H1 (cell line): ENCODE measurements at regions not wholly inside any gene's neighbourhood (a gene's known extent, or its start where the extent isn't known, plus 50 kb on each side); places are given as distances from the start of the nearest gene placed in this dataset.

Experiments
- EGR1 ChIP-seq: IDR thresholded peaks from 2 replicates; pipeline ENCODE4 v1.6.1; 2011; ENCODE audit warnings: low read depth, low read length, borderline replicate concordance
- HDAC6 ChIP-seq: IDR thresholded peaks from one replicate; pipeline ENCODE4 v1.7.1; 2012; ENCODE audit warnings: low read depth, mild to moderate bottlenecking, inconsistent platforms, low read length, moderate library complexity
- POLR2AphosphoS5 ChIP-seq: IDR thresholded peaks from 2 replicates; pipeline ENCODE4 v1.6.1; 2011; ENCODE audit warnings: low read depth, low read length
- RFX5 ChIP-seq: IDR thresholded peaks from 2 replicates; pipeline ENCODE4 v1.6.1; 2011; ENCODE audit warnings: low read depth, low read length, improper control_type of control experiment, borderline replicate concordance
- RNF2 ChIP-seq: fragments of 200-900, 300-1000 bp; sonication (generic); IDR thresholded peaks from 2 replicates; pipeline ENCODE4 v1.7.1; 2016; ENCODE audit warnings: borderline replicate concordance, low read depth, mild to moderate bottlenecking, antibody characterized with exemption, low read length; ENCODE audit not compliant: poor library complexity, severe bottlenecking; ENCODE audit errors: missing control alignments
- TCF12 ChIP-seq: IDR thresholded peaks from 2 replicates; pipeline ENCODE4 v1.6.1; 2011; ENCODE audit warnings: low read depth, mild to moderate bottlenecking, low read length

GRCh38 chr7:49714182-49714581 is 59.3 kb upstream of the VWC2 start (continued):
- no peak for TF ChIP-seq RFX5
- TF ChIP-seq TCF12, result no peak
- TF ChIP-seq POLR2AphosphoS5, result no peak
- TF ChIP-seq RNF2, result no peak
- no peak for TF ChIP-seq EGR1
- no peak for TF ChIP-seq HDAC6
